Testis (tissue), 2 donors: ENCODE measurements at regions not wholly inside any gene's neighbourhood (a gene's known extent, or its start where the extent isn't known, plus 50 kb on each side); places are given as distances from the start of the nearest gene placed in this dataset.

Experiments
- CTCF ChIP-seq, 3 experiments: fragments of 450-650 bp in 2 of 3; fragments of 200-600 bp in 1 of 3; sonication (generic) in 1 of 3; IDR thresholded peaks; one replicate each; pipeline ENCODE4 v1.5.1; 2016 to 2019; ENCODE audit warnings: antibody characterized with exemption in 3 of 3, mild to moderate bottlenecking in 2 of 3, moderate library complexity in 1 of 3
- POLR2A ChIP-seq: fragments of 450-650 bp; IDR thresholded peaks from one replicate; pipeline ENCODE4 v1.6.1; 2017; ENCODE audit warnings: antibody characterized with exemption, mild to moderate bottlenecking, moderate library complexity

DNA sequence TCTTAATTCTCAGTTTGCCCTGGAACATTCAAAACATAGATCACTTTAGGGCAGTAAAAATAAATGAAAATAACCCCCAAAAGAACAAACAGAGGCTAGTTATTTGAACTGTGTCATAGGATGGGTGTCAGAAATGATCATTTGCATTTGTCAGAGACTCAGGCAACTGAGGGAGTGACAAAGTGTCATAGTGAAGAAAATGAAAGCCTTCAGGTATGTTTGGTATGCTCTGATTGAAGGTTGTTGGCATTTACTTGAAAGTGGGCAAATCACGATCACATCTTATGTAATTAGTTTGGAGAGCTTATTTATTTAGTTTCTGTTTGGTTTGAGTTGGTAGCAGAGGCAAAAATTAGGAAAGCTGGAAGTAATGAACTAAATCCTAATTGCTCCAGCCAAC is 880.9 kb downstream of the ANKRD7 start:
- no peak for TF ChIP-seq POLR2A
- TF ChIP-seq CTCF (IDR thresholded peaks at IDR 0.05) = no peak
